BLaER1 treated with 17β-estradiol and CSF1 and Interleukin-3, amounts not matched to agents 10 nM and 100 nM (cell line): ENCODE measurements at regions not wholly inside any gene's neighbourhood (a gene's known extent, or its start where the extent isn't known, plus 50 kb on each side); places are given as distances from the start of the nearest gene placed in this dataset.

Experiments used
- H3K27ac ChIP-seq, 11 experiments: shearing (Covaris generic); formaldehyde crosslinking; 2 replicates each; pipeline ENCODE4 v1.8.1; 2022
- H3K27me3 ChIP-seq, 11 experiments: shearing (Covaris generic); formaldehyde crosslinking; 2 replicates each; pipeline ENCODE4 v1.8.1; 2022
- H3K36me3 ChIP-seq, 11 experiments: shearing (Covaris generic); formaldehyde crosslinking; 2 replicates each; pipeline ENCODE4 v1.8.1; 2022
- H3K4me1 ChIP-seq, 10 experiments: shearing (Covaris generic); formaldehyde crosslinking; 2 replicates each; pipeline ENCODE4 v1.8.1; 2022
- H3K4me2 ChIP-seq, 11 experiments: shearing (Covaris generic); formaldehyde crosslinking; 2 replicates each; pipeline ENCODE4 v1.8.1; 2022
- H3K4me3 ChIP-seq, 10 experiments: shearing (Covaris generic); formaldehyde crosslinking; 2 replicates each; pipeline ENCODE4 v1.8.1; 2022
- H3K9ac ChIP-seq, 11 experiments: shearing (Covaris generic); formaldehyde crosslinking; 2 replicates each; pipeline ENCODE4 v1.8.1; 2022
- H3K9me3 ChIP-seq, 11 experiments: shearing (Covaris generic); formaldehyde crosslinking; replicated peaks in 1 of 11; 2 replicates each; pipeline ENCODE4 v1.8.1; 2022
- H4K20me1 ChIP-seq, 11 experiments: shearing (Covaris generic); formaldehyde crosslinking; 2 replicates each; pipeline ENCODE4 v1.8.1; 2022
- Cebpa-rat ChIP-seq, 11 experiments: shearing (Covaris generic); IDR thresholded peaks; 2 replicates each; pipeline ENCODE4 v1.8.1; 2022

GRCh38 chr13:50672025-50672424 is 171.5 kb downstream of the DLEU7 start:
- H3K9me3 ChIP-seq, result peaks cover 3 to 22% (median 11%) of the 10 kb centered on the region in 11 experiments; a peak in 21 of 22 replicates
- H3K4me2 ChIP-seq, result no peak overlapping the region
- no peaks in the 10 kb centered on the region for H4K20me1 ChIP-seq
- H3K36me3 ChIP-seq, result no peaks in the 10 kb centered on the region
- H3K9ac ChIP-seq, result no peak overlapping the region
- no peak overlapping the region for H3K27ac ChIP-seq
- H3K4me3 ChIP-seq, result no peak overlapping the region
- H3K4me1 ChIP-seq, result peaks cover 0 to 14% (median 7%) of the 10 kb centered on the region in 10 experiments; a peak in 13 of 20 replicates
- H3K27me3 ChIP-seq, result no peaks in the 10 kb centered on the region
- TF ChIP-seq Cebpa-rat (IDR thresholded peaks at IDR 0.05), result no peak

GRCh38 chr13:50675651-50676050 is 167.8 kb downstream of the DLEU7 start:
- no peak for TF ChIP-seq Cebpa-rat (IDR thresholded peaks at IDR 0.05)
- no peaks in the 10 kb centered on the region for H4K20me1 ChIP-seq

GRCh38 chr13:50676602-50677001 is 166.9 kb downstream of the DLEU7 start:
- Histone ChIP-seq H4K20me1 (no peaks in the 10 kb centered on the region), H3K27me3 (no peaks in the 10 kb centered on the region), H3K4me3 (no peak overlapping the region), H3K9me3 (peaks cover 0 to 17% (median 8%) of the 10 kb centered on the region in 11 experiments; a peak in 13 of 22 replicates), H3K9ac (no peak overlapping the region), H3K27ac (no peak overlapping the region), H3K36me3 (no peaks in the 10 kb centered on the region), H3K4me2 (peak overlapping the region in 2 of 11 experiments; percentile 37 to 61; a peak in 1 of 22 replicates), H3K4me1 (peaks cover 0 to 14% (median 7%) of the 10 kb centered on the region in 10 experiments; a peak in 13 of 20 replicates)
- no peak for TF ChIP-seq Cebpa-rat (IDR thresholded peaks at IDR 0.05)

More at GRCh38 chr13:50675651-50676050, 167.8 kb downstream of the DLEU7 start:
- H3K36me3 ChIP-seq, result no peaks in the 10 kb centered on the region
- no peak overlapping the region for H3K27ac ChIP-seq
- H3K9ac ChIP-seq, result no peak overlapping the region
- peaks cover 0 to 14% (median 7%) of the 10 kb centered on the region in 10 experiments; a peak in 13 of 20 replicates for H3K4me1 ChIP-seq
- H3K4me2 ChIP-seq, result peak overlapping the region in 10 of 11 experiments; percentile 0 to 61 (median 28); a peak in 17 of 22 replicates
- H3K4me3 ChIP-seq, result no peak overlapping the region
- H3K9me3 ChIP-seq, result peaks cover 0 to 17% (median 8%) of the 10 kb centered on the region in 11 experiments; a peak in 12 of 22 replicates
- no peaks in the 10 kb centered on the region for H3K27me3 ChIP-seq

GRCh38 chr13:50677258-50677657 is 166.2 kb downstream of the DLEU7 start:
- no peak overlapping the region for H3K9ac ChIP-seq
- H3K36me3 ChIP-seq, result no peaks in the 10 kb centered on the region
- H3K27ac ChIP-seq, result no peak overlapping the region
- no peak overlapping the region for H3K4me3 ChIP-seq
- H3K27me3 ChIP-seq, result no peaks in the 10 kb centered on the region
- H3K4me1 ChIP-seq, result peaks cover 1 to 18% (median 11%) of the 10 kb centered on the region in 10 experiments; a peak in 18 of 20 replicates
- no peak overlapping the region for H3K4me2 ChIP-seq
- TF ChIP-seq Cebpa-rat (IDR thresholded peaks at IDR 0.05), result no peak
- H4K20me1 ChIP-seq, result no peaks in the 10 kb centered on the region
- peaks cover 0 to 18% (median 8%) of the 10 kb centered on the region in 11 experiments; a peak in 13 of 22 replicates for H3K9me3 ChIP-seq

GRCh38 chr13:50677687-50678463 is 165.6 kb downstream of the DLEU7 start:
- Histone ChIP-seq H3K9ac (no peak overlapping the region), H3K9me3 (peaks cover 0 to 18% (median 8%) of the 10 kb centered on the region in 11 experiments; a peak in 13 of 22 replicates), H4K20me1 (no peaks in the 10 kb centered on the region), H3K4me3 (no peak overlapping the region), H3K4me1 (peaks cover 7 to 24% (median 17%) of the 10 kb centered on the region in 10 experiments), H3K36me3 (no peaks in the 10 kb centered on the region), H3K27ac (no peak overlapping the region), H3K4me2 (no peak overlapping the region), H3K27me3 (no peaks in the 10 kb centered on the region)
- no peak for TF ChIP-seq Cebpa-rat (IDR thresholded peaks at IDR 0.05)

GRCh38 chr13:50678464-50679162 is 164.9 kb downstream of the DLEU7 start:
- Histone ChIP-seq H3K27me3 (no peaks in the 10 kb centered on the region), H4K20me1 (no peaks in the 10 kb centered on the region), H3K4me1 (peaks cover 15 to 31% (median 24%) of the 10 kb centered on the region in 10 experiments), H3K27ac (no peak overlapping the region), H3K4me2 (no peak overlapping the region), H3K9ac (no peak overlapping the region), H3K36me3 (no peaks in the 10 kb centered on the region), H3K9me3 (peaks cover 0 to 18% (median 8%) of the 10 kb centered on the region in 11 experiments; a peak in 13 of 22 replicates), H3K4me3 (no peak overlapping the region)
- no peak for TF ChIP-seq Cebpa-rat (IDR thresholded peaks at IDR 0.05)

GRCh38 chr13:50679321-50679720 is 164.2 kb downstream of the DLEU7 start:
- no peaks in the 10 kb centered on the region for H3K36me3 ChIP-seq
- no peak overlapping the region for H3K4me2 ChIP-seq
- H3K4me3 ChIP-seq, result no peak overlapping the region
- H4K20me1 ChIP-seq, result no peaks in the 10 kb centered on the region
- H3K4me1 ChIP-seq, result peaks cover 22 to 38% (median 31%) of the 10 kb centered on the region in 10 experiments
- H3K9me3 ChIP-seq, result peaks cover 0 to 17% (median 4%) of the 10 kb centered on the region in 11 experiments; a peak in 11 of 22 replicates
- no peak overlapping the region for H3K9ac ChIP-seq
- no peak for TF ChIP-seq Cebpa-rat (IDR thresholded peaks at IDR 0.05)
- H3K27me3 ChIP-seq, result no peaks in the 10 kb centered on the region
- H3K27ac ChIP-seq, result no peak overlapping the region

- Histone ChIP-seq H3K27ac (no peak overlapping the region), H3K4me1 (peaks cover 39 to 52% (median 50%) of the 10 kb centered on the region in 10 experiments), H4K20me1 (no peaks in the 10 kb centered on the region), H3K4me3 (no peak overlapping the region), H3K9me3 (peaks cover 0 to 15% (median 2%) of the 10 kb centered on the region in 11 experiments; a peak in 7 of 22 replicates), H3K27me3 (no peaks in the 10 kb centered on the region), H3K9ac (no peak overlapping the region), H3K36me3 (no peaks in the 10 kb centered on the region), H3K4me2 (peak overlapping the region in 9 of 11 experiments; percentile 75 to 93 (median 80); a peak in 11 of 22 replicates)
- no peak for TF ChIP-seq Cebpa-rat (IDR thresholded peaks at IDR 0.05)
Measured at GRCh38 chr13:50682002-50682401, 161.5 kb downstream of the DLEU7 start.

- Histone ChIP-seq H3K9ac (peak overlapping the region in 1 of 11 experiments; percentile 55; a peak in 1 of 22 replicates), H3K27me3 (no peaks in the 10 kb centered on the region), H3K36me3 (no peaks in the 10 kb centered on the region), H3K27ac (peak overlapping the region in 5 of 11 experiments; percentile 67 to 81 (median 77); a peak in 8 of 22 replicates), H3K4me2 (peak overlapping the region; percentile 69 to 93 (median 77); a peak in 20 of 22 replicates), H3K9me3 (peaks cover 0 to 25% (median 10%) of the 10 kb centered on the region in 11 experiments; a peak in 9 of 22 replicates), H4K20me1 (no peaks in the 10 kb centered on the region), H3K4me1 (peaks cover 39 to 55% (median 50%) of the 10 kb centered on the region in 10 experiments), H3K4me3 (no peak overlapping the region; a peak in 2 of 20 replicates)
- TF ChIP-seq Cebpa-rat (IDR thresholded peaks at IDR 0.05), result no peak
Measured at GRCh38 chr13:50682966-50683365, 160.5 kb downstream of the DLEU7 start.
